GM10847 (cell line): ENCODE measurements at regions not wholly inside any gene's neighbourhood (a gene's known extent, or its start where the extent isn't known, plus 50 kb on each side); places are given as distances from the start of the nearest gene placed in this dataset.

Source experiments
- POLR2A ChIP-seq: IDR thresholded peaks from 2 replicates; pipeline ENCODE4 v1.6.1; 2011; ENCODE audit not compliant: insufficient read length; ENCODE audit errors: extremely low read depth

DNA sequence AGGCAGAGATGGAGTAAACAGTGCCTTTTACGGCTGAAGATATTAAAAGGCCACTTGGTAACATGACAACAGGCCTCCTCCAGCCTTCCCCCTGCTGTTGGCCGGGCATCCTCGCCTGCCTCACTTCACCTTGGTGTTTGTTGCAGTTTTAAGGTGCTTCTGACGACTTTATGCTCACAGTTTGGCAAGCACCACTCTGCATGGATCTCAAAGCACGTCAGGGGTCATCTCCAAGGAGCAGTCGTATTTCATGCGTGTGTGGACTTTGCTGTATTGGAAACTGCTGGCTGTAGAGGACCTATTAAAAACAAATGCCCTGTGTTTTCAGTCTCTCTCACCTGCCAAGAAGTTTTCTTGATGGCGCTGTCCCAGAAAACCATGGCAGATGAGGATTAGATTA is 483.1 kb downstream of the RPS24 start:
- no peak for TF ChIP-seq POLR2A

GRCh38 chr10:78518224-78518623 is 484.6 kb downstream of the RPS24 start:
- no peak for TF ChIP-seq POLR2A

GRCh38 chr10:78520737-78521430 is 487.2 kb downstream of the RPS24 start:
- TF ChIP-seq POLR2A: no peak

DNA sequence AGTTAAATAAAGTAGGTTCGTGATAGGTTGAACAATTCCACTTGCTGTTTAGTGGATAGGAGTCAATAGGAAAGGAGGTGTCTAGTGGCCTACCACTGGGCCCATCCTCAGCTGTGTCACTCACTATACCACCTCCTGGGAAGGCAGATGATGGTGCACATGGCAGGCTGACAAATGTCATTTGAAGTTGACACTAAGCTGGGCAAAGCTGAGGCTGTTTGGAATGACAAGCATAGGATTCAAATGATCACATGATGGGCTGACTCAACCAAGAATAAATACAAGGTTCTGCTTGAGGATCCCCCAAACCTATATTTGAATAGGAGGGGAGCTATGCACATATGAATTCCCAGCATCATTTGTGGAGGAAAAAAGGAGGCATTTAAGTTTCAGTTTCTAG is 489.8 kb downstream of the RPS24 start:
- TF ChIP-seq POLR2A: no peak

GRCh38 chr10:78524342-78524741 is 490.7 kb downstream of the RPS24 start:
- TF ChIP-seq POLR2A: no peak

DNA sequence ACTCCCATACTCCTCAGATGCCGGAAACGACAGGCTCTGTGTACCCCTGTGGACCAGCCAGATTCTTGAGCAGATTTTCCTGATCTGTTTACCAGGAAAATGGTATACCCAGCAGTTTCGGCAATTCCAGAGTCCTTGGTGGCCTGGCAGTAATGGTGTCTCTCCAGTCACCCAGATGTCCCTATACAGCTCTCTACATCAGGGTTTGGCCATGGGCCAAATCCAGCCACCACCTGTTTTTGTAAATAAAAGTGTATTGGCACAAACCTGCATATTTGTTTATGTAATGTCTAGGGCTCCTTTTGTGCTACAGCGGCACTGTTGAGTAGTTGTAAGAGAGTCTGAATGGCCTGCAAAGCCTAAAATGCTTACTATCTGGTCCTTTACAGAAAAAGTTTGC is 491.3 kb downstream of the RPS24 start:
- TF ChIP-seq POLR2A: no peak

GRCh38 chr10:78526347-78526746 is 492.7 kb downstream of the RPS24 start:
- no peak for TF ChIP-seq POLR2A

DNA sequence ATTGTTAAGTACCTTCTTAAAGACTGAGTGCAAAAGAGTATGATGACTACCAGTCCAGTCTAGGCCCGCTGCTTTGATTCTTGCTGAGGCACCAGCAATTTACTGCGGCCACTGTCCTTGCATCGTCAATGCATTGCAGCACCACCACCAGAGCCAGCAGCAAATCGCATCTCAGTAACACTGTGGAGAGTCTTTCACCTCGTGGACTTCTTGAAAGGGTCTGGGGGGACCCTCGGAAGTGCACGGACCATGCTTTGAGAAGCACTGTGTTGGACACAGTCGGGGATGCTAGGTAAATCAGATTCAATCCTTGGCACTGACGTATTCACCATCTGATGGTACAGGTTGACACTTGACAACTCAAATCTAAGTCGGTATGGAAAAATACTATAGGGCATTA is 493.6 kb downstream of the RPS24 start:
- no peak for TF ChIP-seq POLR2A

DNA sequence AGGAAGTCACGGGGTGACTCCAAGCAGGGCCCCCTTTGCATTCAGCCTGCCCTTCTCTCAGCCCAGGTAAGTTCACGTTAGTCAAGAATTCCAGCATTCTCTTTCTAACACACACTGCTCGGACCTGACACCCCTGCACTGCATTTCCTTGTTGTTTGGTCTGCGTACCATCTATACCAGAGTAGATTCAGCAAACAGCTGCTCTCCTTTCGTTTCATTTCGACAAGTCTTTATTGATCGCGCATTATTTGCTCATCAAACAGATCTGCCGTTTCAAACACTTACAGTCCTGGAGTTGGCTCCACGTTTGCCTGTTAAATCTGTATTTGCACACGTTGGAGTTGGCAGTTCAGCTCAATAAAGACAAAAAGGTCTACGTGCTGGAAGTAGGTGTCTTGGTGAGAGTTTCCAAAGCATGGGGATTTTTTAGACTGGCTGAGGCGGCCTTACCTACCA is 495.1 kb downstream of the RPS24 start:
- no peak for TF ChIP-seq POLR2A

DNA sequence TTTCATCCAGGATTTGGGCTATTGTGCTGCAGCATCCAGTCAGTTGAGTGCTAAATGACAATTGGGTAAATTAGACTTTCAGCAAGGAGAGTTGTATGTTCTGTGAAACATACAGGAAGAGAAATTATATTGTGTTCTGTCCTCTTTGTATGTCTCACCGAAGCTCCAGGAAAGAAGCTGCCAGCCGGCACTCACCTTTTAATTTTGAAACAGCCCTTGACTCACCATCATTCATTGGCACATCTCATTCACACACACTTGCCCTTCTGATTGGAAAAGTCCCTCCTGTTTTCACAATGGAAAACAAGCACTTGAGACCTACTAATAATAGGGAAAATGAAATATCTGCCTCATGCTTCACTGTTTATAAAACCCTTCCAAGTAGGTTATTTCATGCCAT is 495.6 kb downstream of the RPS24 start:
- no peak for TF ChIP-seq POLR2A

DNA sequence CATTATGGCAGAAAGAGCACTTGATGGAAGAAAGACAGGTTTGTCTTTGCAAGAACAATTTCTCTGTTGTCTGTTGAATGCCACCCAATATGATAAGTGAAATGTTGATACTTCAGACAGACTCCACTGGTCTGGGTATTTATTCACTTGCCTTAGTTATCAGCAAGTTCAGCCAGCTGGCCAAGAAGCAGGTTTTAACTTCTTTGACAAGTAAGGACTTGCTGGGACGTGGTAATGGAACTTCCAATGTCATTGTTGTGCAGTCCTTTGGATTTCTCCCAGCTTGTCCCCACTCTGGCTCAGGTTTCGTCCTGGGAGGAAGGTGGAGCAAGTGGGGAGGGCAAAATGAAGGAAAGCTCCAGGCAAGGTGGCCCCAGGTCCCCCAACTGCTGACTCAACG is 497.4 kb downstream of the RPS24 start:
- TF ChIP-seq POLR2A: no peak

- TF ChIP-seq POLR2A: no peak
Observed at GRCh38 chr10:78532480-78533042, 498.9 kb downstream of the RPS24 start.

DNA sequence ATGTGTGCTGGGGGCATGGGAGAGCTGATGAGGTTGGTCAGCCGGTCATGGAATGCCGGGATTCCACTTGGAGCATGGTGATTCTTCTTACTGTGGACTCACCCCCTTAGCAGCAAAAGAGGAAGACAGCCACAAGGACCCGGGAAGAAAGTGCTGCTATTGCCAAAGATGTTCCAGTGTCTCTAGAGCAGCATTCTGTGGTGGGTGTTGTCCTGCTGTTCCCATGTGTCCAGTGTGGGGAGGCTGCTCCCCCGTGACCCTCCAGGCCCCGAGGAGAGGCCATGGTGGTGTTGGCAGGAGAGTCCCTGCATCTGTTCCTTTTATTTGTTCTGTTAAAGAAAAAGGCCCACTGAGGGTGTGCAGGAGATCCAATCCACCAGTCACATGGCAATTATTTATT is 499.4 kb downstream of the RPS24 start:
- TF ChIP-seq POLR2A: no peak

- TF ChIP-seq POLR2A: no peak
Observed at GRCh38 chr10:78533776-78534175, 500.1 kb downstream of the RPS24 start.

- TF ChIP-seq POLR2A: no peak
Observed at GRCh38 chr10:78535716-78536218, 502.1 kb downstream of the RPS24 start.

DNA sequence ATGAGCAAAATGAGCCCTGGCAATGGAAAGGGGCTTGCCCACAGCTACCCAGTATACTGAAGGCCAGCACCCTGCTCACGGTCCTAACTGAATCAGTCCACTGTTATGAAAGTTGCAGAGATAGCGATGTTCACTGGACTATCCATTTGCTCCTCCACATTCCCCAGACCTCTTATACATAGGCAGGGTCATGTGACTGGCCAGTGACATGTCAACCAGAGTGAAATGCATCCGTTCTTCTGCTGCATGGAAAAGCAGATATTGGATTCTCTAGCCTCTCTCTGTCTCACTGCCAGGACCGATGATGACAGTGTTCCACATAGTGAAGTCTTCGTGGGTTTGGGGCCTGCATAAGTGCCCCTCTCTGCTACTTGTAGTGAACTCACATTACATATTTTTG is 503.4 kb downstream of the RPS24 start:
- TF ChIP-seq POLR2A: no peak
